GM13977 (cell line): ENCODE measurements at regions not wholly inside any gene's neighbourhood (a gene's known extent, or its start where the extent isn't known, plus 50 kb on each side); places are given as distances from the start of the nearest gene placed in this dataset.
"Not testable (repeated sequence)": the region's sequence is repeated elsewhere in the genome, so short reads cannot be mapped to it uniquely, and the experiment has no call there.

ENCODE experiments used
- DNase-seq: peaks from one replicate; pipeline ENCODE4 v3.0.0; 2012; ENCODE audit warnings: low spot score
- in situ Hi-C: fragments of 300-500 bp; cut with MboI; formaldehyde crosslinking; loops from one replicate; pipeline ENCODE4 v1.12.0; 2022; ENCODE audit warnings: low sequenced_read_pairs, low pct_unique_long_range_greater_than_20kb, mixed read lengths, inconsistent platforms; ENCODE audit not compliant: unreplicated experiment
- TF ChIP-seq, protein P1 (sequence below): IDR thresholded peaks from 2 replicates; pipeline ENCODE4 v1.5.1; 2012; ENCODE audit warnings: mild to moderate bottlenecking, control low read depth; ENCODE audit not compliant: insufficient read depth; ENCODE audit errors: extremely low read depth, missing control alignments

DNA sequence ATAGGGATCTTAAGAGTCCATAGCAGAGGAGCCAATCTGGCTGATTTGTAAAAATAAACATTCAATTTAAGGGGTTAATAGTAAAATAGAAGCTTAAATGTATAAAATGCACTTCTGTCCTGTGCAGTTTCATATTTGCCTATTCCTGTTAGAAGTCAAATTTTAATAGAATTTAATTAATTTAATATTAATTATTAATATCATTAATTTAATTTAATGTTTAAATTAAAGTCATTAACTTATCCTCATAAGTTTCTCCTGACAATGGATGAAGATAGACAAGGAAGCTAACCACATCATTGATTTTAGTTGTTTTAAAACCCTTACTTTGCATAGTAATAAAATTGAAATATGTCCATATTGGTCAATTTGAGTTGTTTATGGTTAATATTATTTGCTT, 1096.2 kb upstream of the EPHA6 start:
- DNase-seq: no peak
- TF ChIP-seq, protein P1, sequence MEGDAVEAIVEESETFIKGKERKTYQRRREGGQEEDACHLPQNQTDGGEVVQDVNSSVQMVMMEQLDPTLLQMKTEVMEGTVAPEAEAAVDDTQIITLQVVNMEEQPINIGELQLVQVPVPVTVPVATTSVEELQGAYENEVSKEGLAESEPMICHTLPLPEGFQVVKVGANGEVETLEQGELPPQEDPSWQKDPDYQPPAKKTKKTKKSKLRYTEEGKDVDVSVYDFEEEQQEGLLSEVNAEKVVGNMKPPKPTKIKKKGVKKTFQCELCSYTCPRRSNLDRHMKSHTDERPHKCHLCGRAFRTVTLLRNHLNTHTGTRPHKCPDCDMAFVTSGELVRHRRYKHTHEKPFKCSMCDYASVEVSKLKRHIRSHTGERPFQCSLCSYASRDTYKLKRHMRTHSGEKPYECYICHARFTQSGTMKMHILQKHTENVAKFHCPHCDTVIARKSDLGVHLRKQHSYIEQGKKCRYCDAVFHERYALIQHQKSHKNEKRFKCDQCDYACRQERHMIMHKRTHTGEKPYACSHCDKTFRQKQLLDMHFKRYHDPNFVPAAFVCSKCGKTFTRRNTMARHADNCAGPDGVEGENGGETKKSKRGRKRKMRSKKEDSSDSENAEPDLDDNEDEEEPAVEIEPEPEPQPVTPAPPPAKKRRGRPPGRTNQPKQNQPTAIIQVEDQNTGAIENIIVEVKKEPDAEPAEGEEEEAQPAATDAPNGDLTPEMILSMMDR: no peak
- in situ Hi-C loops: no loop called here

DNA sequence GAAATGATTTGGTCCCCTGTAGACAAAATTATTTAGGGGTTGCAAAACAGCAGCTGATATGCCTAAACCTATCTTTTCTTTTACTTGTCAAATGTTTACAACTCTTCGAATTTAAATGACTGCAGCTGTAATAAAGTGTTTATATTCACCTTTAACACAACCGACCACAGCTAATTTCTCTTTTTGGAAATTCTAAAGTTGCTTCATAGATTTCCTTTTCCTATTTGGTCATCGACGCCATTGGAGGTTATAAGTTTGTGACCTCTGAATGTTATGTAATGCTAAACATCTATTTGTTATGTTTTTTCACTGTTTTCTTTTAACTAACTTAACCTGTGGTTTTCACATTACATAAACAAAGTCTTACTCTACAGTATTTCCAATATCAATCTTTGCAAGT, 1094.9 kb upstream of the EPHA6 start:
- no peak for DNase-seq
- TF ChIP-seq, protein P1: no peak
- in situ Hi-C loops: no loop called here

DNA sequence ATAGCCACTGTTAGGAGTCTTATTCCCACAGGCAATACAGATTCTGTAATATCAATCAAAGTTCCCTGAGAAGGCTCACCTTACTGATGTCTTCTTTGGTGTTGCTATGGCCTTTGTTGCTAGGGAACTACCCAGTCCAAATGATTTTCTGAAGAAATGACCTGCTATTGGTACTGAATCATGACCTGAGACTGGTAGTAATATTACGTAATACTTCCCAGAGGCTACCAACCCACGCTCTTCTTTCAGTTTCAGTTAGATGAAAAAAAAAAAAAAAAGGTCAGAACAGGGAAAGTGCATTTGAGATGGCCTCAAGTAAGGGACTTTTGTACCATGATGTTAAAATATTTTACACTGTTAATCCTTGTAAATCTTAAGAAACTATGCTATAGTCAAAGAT, 1092.5 kb upstream of the EPHA6 start:
- in situ Hi-C loops: no loop called here
- TF ChIP-seq, protein P1: no peak
- peak; percentile 6 for DNase-seq

DNA sequence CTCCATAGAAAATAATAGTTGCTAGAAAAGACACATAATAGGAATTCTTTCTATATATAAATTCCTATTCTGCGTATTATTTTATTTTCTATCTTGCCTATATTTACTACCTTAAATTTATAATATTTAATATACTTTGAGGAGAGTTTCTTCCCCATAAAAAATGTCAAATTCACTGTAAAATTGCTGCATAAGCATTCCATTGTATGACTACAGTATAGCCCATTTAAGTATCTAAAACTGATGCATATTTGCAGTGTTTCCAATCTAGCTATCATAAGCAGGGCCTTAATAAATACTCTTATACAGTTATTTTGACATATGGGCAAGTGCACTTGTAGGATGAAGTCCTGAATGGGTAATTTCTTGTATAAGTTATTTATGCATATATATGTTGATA, 1088.6 kb upstream of the EPHA6 start:
- in situ Hi-C loops: no loop called here
- no peak for DNase-seq
- TF ChIP-seq, protein P1: no peak

DNA sequence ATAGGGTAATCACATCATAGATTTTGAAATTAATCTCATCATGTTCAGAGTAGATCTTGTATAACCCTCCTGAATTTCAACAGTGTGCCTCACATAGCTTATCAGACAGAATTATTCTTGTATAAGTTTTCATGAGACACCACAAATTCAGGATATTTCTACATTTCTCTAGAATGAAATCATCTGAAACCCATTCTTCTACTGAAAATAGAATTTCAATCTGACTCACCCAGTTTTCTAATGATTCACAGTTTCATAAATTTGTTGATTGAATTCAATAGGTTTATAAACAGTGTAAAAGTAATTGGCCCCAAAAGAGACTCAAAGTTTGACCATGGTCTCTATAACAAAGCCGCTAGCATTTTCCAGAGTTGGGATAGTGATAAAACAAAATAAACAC, 1082.6 kb upstream of the EPHA6 start:
- in situ Hi-C loops: no loop called here
- no peak for DNase-seq
- TF ChIP-seq, protein P1: no peak

DNA sequence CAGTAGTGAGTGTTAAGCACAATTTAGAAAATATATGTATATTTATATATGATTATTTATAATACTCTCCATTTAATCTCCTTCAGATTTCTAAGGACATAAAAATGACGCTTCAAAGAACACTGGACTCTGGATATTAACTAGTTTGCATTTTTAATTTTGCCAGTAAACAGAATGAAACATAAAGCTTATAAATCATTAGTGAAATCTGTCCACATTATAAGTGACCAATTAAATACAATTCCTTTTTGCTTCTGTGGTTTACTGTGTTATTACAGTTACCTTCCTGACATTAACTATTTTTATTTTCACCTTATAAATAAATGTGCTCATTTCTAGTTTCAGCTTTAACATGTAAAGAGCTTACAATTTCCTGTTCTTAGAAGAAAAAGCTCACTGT, 1081.1 kb upstream of the EPHA6 start:
- no peak for DNase-seq
- in situ Hi-C loops: no loop called here
- TF ChIP-seq, protein P1: no peak

DNA sequence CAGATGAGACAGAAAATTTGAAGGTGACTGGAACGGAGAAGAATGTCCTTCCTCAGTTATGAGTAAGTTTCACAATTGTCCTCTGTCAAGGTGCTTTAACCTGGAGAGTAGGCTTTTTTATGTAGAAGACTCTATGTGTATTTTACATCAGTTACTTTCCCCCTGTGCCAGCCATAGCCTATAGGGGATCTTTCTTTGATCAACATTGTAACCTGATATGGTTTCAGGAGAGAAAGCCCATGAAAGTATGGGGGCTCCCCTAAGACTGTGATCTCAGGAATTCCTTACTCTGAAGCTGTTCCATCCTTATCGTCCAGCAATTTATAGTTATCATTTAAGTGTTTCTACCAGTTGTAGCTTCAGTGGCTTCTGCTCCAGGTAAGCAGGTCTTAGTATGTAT, 1076.3 kb upstream of the EPHA6 start:
- no peak for DNase-seq
- TF ChIP-seq, protein P1: no peak
- in situ Hi-C loops: no loop called here

DNA sequence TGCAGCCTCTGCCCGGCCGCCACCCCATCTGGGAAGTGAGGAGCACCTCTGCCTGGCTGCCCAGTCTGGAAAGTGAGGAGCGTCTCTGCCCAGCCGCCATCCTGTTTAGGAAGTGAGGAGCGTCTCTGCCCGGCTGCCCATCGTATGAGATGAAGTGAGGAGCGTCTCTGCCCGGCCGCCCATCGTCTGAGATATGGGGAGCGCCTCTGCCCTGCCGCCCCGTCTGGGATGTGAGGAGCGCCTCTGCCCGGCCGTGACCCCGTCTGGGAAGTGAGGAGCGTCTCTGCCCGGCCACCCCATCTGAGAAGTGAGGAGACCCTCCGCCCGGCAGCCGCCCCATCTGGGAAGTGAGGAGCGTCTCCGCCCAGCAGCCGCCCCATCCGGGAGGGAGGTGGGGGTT, 1069.5 kb upstream of the EPHA6 start:
- in situ Hi-C loops, DNase-seq: not testable (repeated sequence)
